ENCODE measurements at regions not wholly inside any gene's neighbourhood (a gene's known extent, or its start where the extent isn't known, plus 50 kb on each side); places are given as distances from the start of the nearest gene placed in this dataset.
A peak's percentile ranks its signal among the peaks of the same experiment; 100 is the strongest.

GRCh38 chr9:26166537-26166936 lies 488.3 kb upstream of the TUSC1 start:
- DNase-seq (ENCODE audit: extremely low spot score, unreplicated experiment), result no peak
- no peak for TF ChIP-seq CTCF (IDR thresholded peaks at IDR 0.05)
- no peaks in the 10 kb centered on the region for H3K9me3 Mint-ChIP-seq (ENCODE audit: unreplicated experiment)

GRCh38 chr9:26165426-26165825 lies 487.2 kb upstream of the TUSC1 start:
- Mint-ChIP-seq H3K4me3 (ENCODE audit: unreplicated experiment) (no peak overlapping the region), H3K36me3 (ENCODE audit: unreplicated experiment) (peaks cover 4% of the 10 kb centered on the region), H3K27ac (ENCODE audit: unreplicated experiment) (no peak overlapping the region), H3K9me3 (ENCODE audit: unreplicated experiment) (no peaks in the 10 kb centered on the region), H3K27me3 (ENCODE audit: unreplicated experiment) (no peaks in the 10 kb centered on the region), H3K4me1 (ENCODE audit: unreplicated experiment) (peaks cover 33% of the 10 kb centered on the region)
- no peak for DNase-seq (ENCODE audit: extremely low spot score, unreplicated experiment)
- no peak for TF ChIP-seq CTCF (IDR thresholded peaks at IDR 0.05)

More at GRCh38 chr9:26166537-26166936, 488.3 kb upstream of the TUSC1 start:
- Mint-ChIP-seq H3K4me3 (ENCODE audit: unreplicated experiment) (no peak overlapping the region), H3K4me1 (ENCODE audit: unreplicated experiment) (peaks cover 39% of the 10 kb centered on the region), H3K27ac (ENCODE audit: unreplicated experiment) (no peak overlapping the region), H3K27me3 (ENCODE audit: unreplicated experiment) (no peaks in the 10 kb centered on the region), H3K36me3 (ENCODE audit: unreplicated experiment) (no peaks in the 10 kb centered on the region)

GRCh38 chr9:26163931-26164330 lies 485.7 kb upstream of the TUSC1 start:
- Mint-ChIP-seq H3K36me3 (ENCODE audit: unreplicated experiment) (peaks cover 4% of the 10 kb centered on the region), H3K27ac (ENCODE audit: unreplicated experiment) (peak overlapping the region; percentile 79), H3K4me1 (ENCODE audit: unreplicated experiment) (peaks cover 34% of the 10 kb centered on the region), H3K27me3 (ENCODE audit: unreplicated experiment) (no peaks in the 10 kb centered on the region), H3K4me3 (ENCODE audit: unreplicated experiment) (no peak overlapping the region), H3K9me3 (ENCODE audit: unreplicated experiment) (no peaks in the 10 kb centered on the region)
- no peak for DNase-seq (ENCODE audit: extremely low spot score, unreplicated experiment)
- no peak for TF ChIP-seq CTCF (IDR thresholded peaks at IDR 0.05)

- no peak for TF ChIP-seq CTCF (IDR thresholded peaks at IDR 0.05)
- H3K4me1 Mint-ChIP-seq (ENCODE audit: unreplicated experiment), result peaks cover 39% of the 10 kb centered on the region
- H3K4me3 Mint-ChIP-seq (ENCODE audit: unreplicated experiment), result no peak overlapping the region
- H3K27ac Mint-ChIP-seq (ENCODE audit: unreplicated experiment), result peak overlapping the region; percentile 78
- H3K36me3 Mint-ChIP-seq (ENCODE audit: unreplicated experiment), result peaks cover 4% of the 10 kb centered on the region
- no peak for DNase-seq (ENCODE audit: extremely low spot score, unreplicated experiment)
- H3K9me3 Mint-ChIP-seq (ENCODE audit: unreplicated experiment), result no peaks in the 10 kb centered on the region
- H3K27me3 Mint-ChIP-seq (ENCODE audit: unreplicated experiment), result no peaks in the 10 kb centered on the region
Observed at GRCh38 chr9:26159575-26160392, 481.5 kb upstream of the TUSC1 start.

GRCh38 chr9:26158631-26159150 lies 480.4 kb upstream of the TUSC1 start:
- H3K9me3 Mint-ChIP-seq (ENCODE audit: unreplicated experiment), result no peaks in the 10 kb centered on the region
- no peaks in the 10 kb centered on the region for H3K27me3 Mint-ChIP-seq (ENCODE audit: unreplicated experiment)
- no peak for TF ChIP-seq CTCF (IDR thresholded peaks at IDR 0.05)
- H3K4me3 Mint-ChIP-seq (ENCODE audit: unreplicated experiment), result no peak overlapping the region
- no peak for DNase-seq (ENCODE audit: extremely low spot score, unreplicated experiment)
- H3K4me1 Mint-ChIP-seq (ENCODE audit: unreplicated experiment), result peaks cover 29% of the 10 kb centered on the region
- H3K27ac Mint-ChIP-seq (ENCODE audit: unreplicated experiment), result peak overlapping the region; percentile 77
- peaks cover 4% of the 10 kb centered on the region for H3K36me3 Mint-ChIP-seq (ENCODE audit: unreplicated experiment)

All from osteocyte (in vitro differentiated cells).